Neural cell (in vitro differentiated cells): ENCODE measurements at regions not wholly inside any gene's neighbourhood (a gene's known extent, or its start where the extent isn't known, plus 50 kb on each side); places are given as distances from the start of the nearest gene placed in this dataset.

Experiments used
- H2AFZ ChIP-seq: fragments of 200-600, 300-800 bp; sonication (generic), shearing (Covaris generic); 2 replicates; pipeline ENCODE4 v1.6.0; 2014; ENCODE audit warnings: low read depth, mild to moderate bottlenecking, antibody characterized with exemption, low read length, moderate library complexity
- H3F3A ChIP-seq: fragments of 200-600 bp; shearing (Covaris generic); 2 replicates; pipeline ENCODE4 v1.6.1; 2016; ENCODE audit warnings: mild to moderate bottlenecking, moderate library complexity, mixed read lengths, antibody characterized with exemption, low read length; ENCODE audit not compliant: insufficient read depth, poor library complexity, severe bottlenecking
- H3K27ac ChIP-seq: fragments of 200-600, 300-800 bp; sonication (generic), shearing (Covaris generic); 2 replicates; pipeline ENCODE4 v1.5.1; 2014; ENCODE audit warnings: mild to moderate bottlenecking, low read length, moderate library complexity
- H3K27me3 ChIP-seq: fragments of 300-800, 200-600 bp; sonication (generic), shearing (Covaris generic); 2 replicates; pipeline ENCODE4 v1.6.0; 2014; ENCODE audit warnings: mild to moderate bottlenecking, low read depth, low read length, moderate library complexity; ENCODE audit not compliant: insufficient read depth
- H3K36me3 ChIP-seq: fragments of 300-800, 200-600 bp; sonication (generic), shearing (Covaris generic); 2 replicates; pipeline ENCODE4 v1.5.1; 2014; ENCODE audit warnings: mild to moderate bottlenecking, antibody characterized with exemption, low read length, moderate library complexity; ENCODE audit not compliant: insufficient read depth
- H3K4me2 ChIP-seq: fragments of 300-800, 200-600 bp; sonication (generic), shearing (Covaris generic); 2 replicates; pipeline ENCODE4 v1.6.0; 2014; ENCODE audit warnings: mild to moderate bottlenecking, low read length
- H3K4me3 ChIP-seq: fragments of 300-800, 200-600 bp; sonication (generic), shearing (Covaris generic); 2 replicates; pipeline ENCODE4 v1.5.1; 2014; ENCODE audit warnings: mild to moderate bottlenecking, low read length, moderate library complexity
- H3K79me2 ChIP-seq: fragments of 200-600 bp; shearing (Covaris generic); replicated peaks from 2 replicates; pipeline ENCODE4 v1.6.0; 2014; ENCODE audit warnings: mild to moderate bottlenecking, low read length, moderate library complexity; ENCODE audit not compliant: insufficient read depth
- H3K9ac ChIP-seq: fragments of 300-800, 200-600 bp; sonication (generic), shearing (Covaris generic); 2 replicates; pipeline ENCODE4 v1.6.1; 2016; ENCODE audit warnings: mild to moderate bottlenecking, low read length, mixed read lengths
- H3K9me2 ChIP-seq: fragments of 200-600 bp; shearing (Covaris generic); 2 replicates; pipeline ENCODE4 v1.6.1; 2016; ENCODE audit warnings: mild to moderate bottlenecking, low read length, mixed read lengths; ENCODE audit not compliant: insufficient read depth
- H3K9me3 ChIP-seq: fragments of 200-600, 300-800 bp; sonication (generic), shearing (Covaris generic); 2 replicates; pipeline ENCODE4 v1.6.1; 2016; ENCODE audit warnings: mild to moderate bottlenecking, mixed run types, low read length, moderate library complexity, mixed read lengths
- H4K20me1 ChIP-seq: fragments of 200-600 bp; shearing (Covaris generic); 2 replicates; pipeline ENCODE4 v1.6.1; 2016; ENCODE audit warnings: mild to moderate bottlenecking, mixed run types; ENCODE audit not compliant: insufficient read depth
- EP300 ChIP-seq: fragments of 450-650 bp; conservative IDR thresholded peaks from 2 replicates; pipeline ENCODE4 v1.6.1; 2014; ENCODE audit warnings: antibody characterized with exemption, mild to moderate bottlenecking, moderate library complexity; ENCODE audit not compliant: poor library complexity, severe bottlenecking
- EZH2 ChIP-seq: fragments of 200-600, 300-800 bp; shearing (Covaris generic), sonication (generic); IDR thresholded peaks from 2 replicates; pipeline ENCODE4 v1.6.1; 2014; ENCODE audit warnings: antibody characterized with exemption, low read length, borderline replicate concordance, mild to moderate bottlenecking; ENCODE audit not compliant: insufficient read depth, poor library complexity, severe bottlenecking
- MXI1 ChIP-seq: fragments of 450-650 bp; conservative IDR thresholded peaks from 2 replicates; pipeline ENCODE4 v1.6.1; 2014; ENCODE audit warnings: antibody characterized with exemption, mild to moderate bottlenecking; ENCODE audit not compliant: poor library complexity, severe bottlenecking
- POLR2AphosphoS5 ChIP-seq: IDR thresholded peaks from 2 replicates; pipeline ENCODE4 v1.6.1; 2012
- RAD21 ChIP-seq: fragments of 450-650 bp; conservative IDR thresholded peaks from 2 replicates; pipeline ENCODE4 v1.6.1; 2014; ENCODE audit warnings: antibody characterized with exemption, mild to moderate bottlenecking, moderate library complexity
- SMC3 ChIP-seq: fragments of 450-650 bp; conservative IDR thresholded peaks from 2 replicates; pipeline ENCODE4 v1.6.1; 2014; ENCODE audit warnings: antibody characterized with exemption, mild to moderate bottlenecking, moderate library complexity; ENCODE audit not compliant: poor library complexity
- TAF1 ChIP-seq: IDR thresholded peaks from 2 replicates; pipeline ENCODE4 v1.6.1; 2012; ENCODE audit warnings: low read depth
- TF ChIP-seq, protein P1 (sequence below): fragments of 450-650 bp; IDR thresholded peaks from 2 replicates; pipeline ENCODE4 v1.5.1; 2014; ENCODE audit warnings: antibody characterized with exemption, mild to moderate bottlenecking, moderate library complexity; ENCODE audit not compliant: poor library complexity, severe bottlenecking
- TF ChIP-seq, protein P2 (sequence below): IDR thresholded peaks from 2 replicates; pipeline ENCODE4 v1.6.1; 2012; ENCODE audit warnings: borderline replicate concordance

DNA sequence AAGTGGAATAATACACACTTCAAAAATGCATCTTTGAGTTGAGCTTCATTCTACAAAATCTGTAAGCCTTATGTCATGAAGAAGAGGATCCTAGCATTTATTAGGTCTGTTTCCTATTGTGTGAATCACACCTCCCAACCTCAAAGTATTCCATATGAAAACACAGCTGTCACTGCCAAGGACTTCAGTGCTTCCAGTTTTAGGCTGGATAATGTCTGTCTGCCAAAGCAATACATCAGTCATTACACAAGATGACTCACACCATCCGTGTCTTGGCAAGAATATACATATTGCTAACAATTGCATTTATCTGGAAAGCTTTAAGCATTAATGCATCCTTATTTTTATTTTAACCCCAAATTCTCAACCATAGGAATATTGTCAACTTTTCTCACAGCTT is 125.7 kb upstream of the TMPRSS15 start:
- peak overlapping the region; percentile 1 for H3K9ac ChIP-seq
- no peaks in the 10 kb centered on the region for H3K9me2 ChIP-seq
- no peak overlapping the region for H3K4me2 ChIP-seq
- TF ChIP-seq, protein P1, sequence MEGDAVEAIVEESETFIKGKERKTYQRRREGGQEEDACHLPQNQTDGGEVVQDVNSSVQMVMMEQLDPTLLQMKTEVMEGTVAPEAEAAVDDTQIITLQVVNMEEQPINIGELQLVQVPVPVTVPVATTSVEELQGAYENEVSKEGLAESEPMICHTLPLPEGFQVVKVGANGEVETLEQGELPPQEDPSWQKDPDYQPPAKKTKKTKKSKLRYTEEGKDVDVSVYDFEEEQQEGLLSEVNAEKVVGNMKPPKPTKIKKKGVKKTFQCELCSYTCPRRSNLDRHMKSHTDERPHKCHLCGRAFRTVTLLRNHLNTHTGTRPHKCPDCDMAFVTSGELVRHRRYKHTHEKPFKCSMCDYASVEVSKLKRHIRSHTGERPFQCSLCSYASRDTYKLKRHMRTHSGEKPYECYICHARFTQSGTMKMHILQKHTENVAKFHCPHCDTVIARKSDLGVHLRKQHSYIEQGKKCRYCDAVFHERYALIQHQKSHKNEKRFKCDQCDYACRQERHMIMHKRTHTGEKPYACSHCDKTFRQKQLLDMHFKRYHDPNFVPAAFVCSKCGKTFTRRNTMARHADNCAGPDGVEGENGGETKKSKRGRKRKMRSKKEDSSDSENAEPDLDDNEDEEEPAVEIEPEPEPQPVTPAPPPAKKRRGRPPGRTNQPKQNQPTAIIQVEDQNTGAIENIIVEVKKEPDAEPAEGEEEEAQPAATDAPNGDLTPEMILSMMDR: peak; percentile 22
- no peak for TF ChIP-seq EZH2
- no peak for TF ChIP-seq MXI1
- TF ChIP-seq TAF1: no peak
- peak; percentile 91 for TF ChIP-seq EP300
- peak; percentile 62 for TF ChIP-seq RAD21
- peak; percentile 58 for TF ChIP-seq SMC3
- TF ChIP-seq, protein P2, sequence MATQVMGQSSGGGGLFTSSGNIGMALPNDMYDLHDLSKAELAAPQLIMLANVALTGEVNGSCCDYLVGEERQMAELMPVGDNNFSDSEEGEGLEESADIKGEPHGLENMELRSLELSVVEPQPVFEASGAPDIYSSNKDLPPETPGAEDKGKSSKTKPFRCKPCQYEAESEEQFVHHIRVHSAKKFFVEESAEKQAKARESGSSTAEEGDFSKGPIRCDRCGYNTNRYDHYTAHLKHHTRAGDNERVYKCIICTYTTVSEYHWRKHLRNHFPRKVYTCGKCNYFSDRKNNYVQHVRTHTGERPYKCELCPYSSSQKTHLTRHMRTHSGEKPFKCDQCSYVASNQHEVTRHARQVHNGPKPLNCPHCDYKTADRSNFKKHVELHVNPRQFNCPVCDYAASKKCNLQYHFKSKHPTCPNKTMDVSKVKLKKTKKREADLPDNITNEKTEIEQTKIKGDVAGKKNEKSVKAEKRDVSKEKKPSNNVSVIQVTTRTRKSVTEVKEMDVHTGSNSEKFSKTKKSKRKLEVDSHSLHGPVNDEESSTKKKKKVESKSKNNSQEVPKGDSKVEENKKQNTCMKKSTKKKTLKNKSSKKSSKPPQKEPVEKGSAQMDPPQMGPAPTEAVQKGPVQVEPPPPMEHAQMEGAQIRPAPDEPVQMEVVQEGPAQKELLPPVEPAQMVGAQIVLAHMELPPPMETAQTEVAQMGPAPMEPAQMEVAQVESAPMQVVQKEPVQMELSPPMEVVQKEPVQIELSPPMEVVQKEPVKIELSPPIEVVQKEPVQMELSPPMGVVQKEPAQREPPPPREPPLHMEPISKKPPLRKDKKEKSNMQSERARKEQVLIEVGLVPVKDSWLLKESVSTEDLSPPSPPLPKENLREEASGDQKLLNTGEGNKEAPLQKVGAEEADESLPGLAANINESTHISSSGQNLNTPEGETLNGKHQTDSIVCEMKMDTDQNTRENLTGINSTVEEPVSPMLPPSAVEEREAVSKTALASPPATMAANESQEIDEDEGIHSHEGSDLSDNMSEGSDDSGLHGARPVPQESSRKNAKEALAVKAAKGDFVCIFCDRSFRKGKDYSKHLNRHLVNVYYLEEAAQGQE: peak; percentile 98
- TF ChIP-seq POLR2AphosphoS5: peak; percentile 84
- no peak overlapping the region for H2AFZ ChIP-seq
- H3K27me3 ChIP-seq: no peaks in the 10 kb centered on the region
- H3K9me3 ChIP-seq: no peaks in the 10 kb centered on the region
- peak overlapping the region; percentile 57 for H3K27ac ChIP-seq
- no peaks in the 10 kb centered on the region for H4K20me1 ChIP-seq
- peaks cover 8% of the 10 kb centered on the region for H3F3A ChIP-seq
- H3K79me2 ChIP-seq: no peaks in the 10 kb centered on the region
- H3K36me3 ChIP-seq: no peaks in the 10 kb centered on the region
- H3K4me3 ChIP-seq: peak overlapping the region; percentile 5

DNA sequence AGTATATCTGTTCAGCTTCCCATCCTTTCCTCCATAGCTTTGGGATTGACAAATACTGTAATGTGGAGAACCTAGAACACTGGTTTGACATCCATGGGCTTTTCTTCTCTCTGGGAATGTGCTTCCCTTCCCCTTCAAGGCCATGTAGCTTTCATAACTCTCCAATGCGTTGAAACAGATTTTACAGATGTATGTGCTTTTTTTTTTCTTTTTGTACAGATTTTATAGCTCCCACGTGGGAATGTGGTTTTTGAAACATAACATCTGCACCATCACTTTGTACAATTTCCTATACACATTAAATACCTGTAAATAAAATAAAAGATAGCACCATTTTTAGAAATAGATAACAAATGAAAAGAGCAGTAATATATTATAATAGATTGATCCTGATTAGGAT is 138.5 kb upstream of the TMPRSS15 start:
- Histone ChIP-seq H3K4me3 (no peak overlapping the region), H2AFZ (no peak overlapping the region), H3K9me3 (no peaks in the 10 kb centered on the region), H4K20me1 (no peaks in the 10 kb centered on the region), H3K9ac (no peak overlapping the region), H3K4me2 (no peak overlapping the region), H3K27ac (no peak overlapping the region), H3K36me3 (no peaks in the 10 kb centered on the region), H3F3A (no peaks in the 10 kb centered on the region), H3K27me3 (no peaks in the 10 kb centered on the region), H3K9me2 (no peaks in the 10 kb centered on the region), H3K79me2 (no peaks in the 10 kb centered on the region)
- TF ChIP-seq EP300: no peak
- no peak for TF ChIP-seq POLR2AphosphoS5
- no peak for TF ChIP-seq EZH2
- TF ChIP-seq TAF1: no peak
- TF ChIP-seq MXI1: no peak
- no peak for TF ChIP-seq RAD21
- TF ChIP-seq, protein P2: no peak
- no peak for TF ChIP-seq SMC3
- TF ChIP-seq, protein P1: no peak
